ES-I3 (cell line): ENCODE measurements at regions not wholly inside any gene's neighbourhood (a gene's known extent, or its start where the extent isn't known, plus 50 kb on each side); places are given as distances from the start of the nearest gene placed in this dataset.

ENCODE experiments used
- H3K36me3 ChIP-seq: 2 replicates; pipeline ENCODE4 v1.6.1; 2013; ENCODE audit warnings: mild to moderate bottlenecking, low read length, control low read depth, moderate library complexity; ENCODE audit not compliant: insufficient read depth
- H3K4me1 ChIP-seq: 2 replicates; pipeline ENCODE4 v1.6.1; 2013; ENCODE audit warnings: mild to moderate bottlenecking, control low read depth, low read length; ENCODE audit not compliant: insufficient read depth
- H3K9ac ChIP-seq: 2 replicates; pipeline ENCODE4 v1.6.1; 2013; ENCODE audit warnings: low read depth, mild to moderate bottlenecking, low read length, moderate library complexity
- H3K9me3 ChIP-seq: 2 replicates; pipeline ENCODE4 v1.6.1; 2013; ENCODE audit warnings: mild to moderate bottlenecking, low read length, moderate library complexity; ENCODE audit not compliant: control insufficient read depth, insufficient read depth

- no peak overlapping the region for H3K9ac ChIP-seq
- no peaks in the 10 kb centered on the region for H3K36me3 ChIP-seq
- H3K9me3 ChIP-seq: peaks cover 3% of the 10 kb centered on the region; the same call in 1 of the 2 replicates
- peaks cover 8% of the 10 kb centered on the region; the same call in 1 of the 2 replicates for H3K4me1 ChIP-seq
Observed at GRCh38 chr18:24799720-24800119, 339.3 kb downstream of the HRH4 start.

- no peaks in the 10 kb centered on the region for H3K36me3 ChIP-seq
- no peak overlapping the region for H3K9ac ChIP-seq
- H3K9me3 ChIP-seq: peaks cover 3% of the 10 kb centered on the region; the same call in 1 of the 2 replicates
- H3K4me1 ChIP-seq: peaks cover 8% of the 10 kb centered on the region; the same call in 1 of the 2 replicates
Observed at GRCh38 chr18:24801001-24801400, 340.6 kb downstream of the HRH4 start.

- Histone ChIP-seq H3K9me3 (peaks cover 3% of the 10 kb centered on the region; the same call in 1 of the 2 replicates), H3K36me3 (no peaks in the 10 kb centered on the region), H3K4me1 (peaks cover 8% of the 10 kb centered on the region; the same call in 1 of the 2 replicates), H3K9ac (no peak overlapping the region)
Observed at GRCh38 chr18:24802456-24802855, 342.0 kb downstream of the HRH4 start.

GRCh38 chr18:24805156-24805555 is 344.7 kb downstream of the HRH4 start:
- H3K9me3 ChIP-seq: peaks cover 3% of the 10 kb centered on the region; the same call in 1 of the 2 replicates
- no peak overlapping the region for H3K9ac ChIP-seq
- no peaks in the 10 kb centered on the region for H3K36me3 ChIP-seq
- H3K4me1 ChIP-seq: no peaks in the 10 kb centered on the region

DNA sequence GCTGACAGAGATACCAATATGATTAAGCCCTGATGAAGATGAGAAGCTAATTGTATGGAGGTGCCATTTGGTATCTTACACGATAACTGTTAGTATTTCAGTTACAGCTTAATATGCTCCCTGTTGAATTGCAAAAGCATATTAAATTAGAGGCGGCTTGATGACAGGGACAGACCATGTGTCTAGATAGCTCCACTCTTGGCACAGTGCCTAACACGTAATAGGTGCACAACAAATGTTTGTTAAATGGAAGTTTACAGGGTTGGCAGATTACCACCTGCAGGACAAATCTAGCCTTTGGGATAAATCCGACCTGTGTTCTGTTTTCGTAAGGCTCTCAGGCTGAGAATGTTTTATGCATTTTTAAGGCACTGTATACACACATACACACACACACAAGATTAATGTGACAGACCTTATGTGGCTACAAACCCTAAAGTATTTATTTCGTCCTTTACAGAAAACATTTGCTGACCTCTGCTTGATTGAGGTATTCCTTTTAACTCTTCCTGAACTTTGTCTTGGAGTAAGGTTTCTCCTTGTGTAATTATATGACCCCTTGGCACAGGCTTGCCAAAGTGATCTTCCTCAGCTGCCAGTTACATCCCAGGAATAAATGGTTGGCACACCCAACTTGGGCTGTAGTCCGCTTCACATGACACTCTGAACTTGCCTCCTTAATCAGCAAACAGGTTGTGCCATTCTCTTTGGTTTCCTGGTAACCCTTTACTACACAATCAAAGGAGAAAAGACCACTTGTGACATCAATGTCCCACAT is 348.9 kb downstream of the HRH4 start:
- Histone ChIP-seq H3K36me3 (no peaks in the 10 kb centered on the region), H3K4me1 (peaks cover 2% of the 10 kb centered on the region; the same call in 1 of the 2 replicates), H3K9me3 (no peaks in the 10 kb centered on the region), H3K9ac (no peak overlapping the region)

GRCh38 chr18:24810561-24811305 is 350.3 kb downstream of the HRH4 start:
- Histone ChIP-seq H3K4me1 (peaks cover 11% of the 10 kb centered on the region; the same call in 1 of the 2 replicates), H3K36me3 (no peaks in the 10 kb centered on the region), H3K9ac (no peak overlapping the region), H3K9me3 (no peaks in the 10 kb centered on the region)

- Histone ChIP-seq H3K36me3 (no peaks in the 10 kb centered on the region), H3K4me1 (peaks cover 16% of the 10 kb centered on the region), H3K9me3 (no peaks in the 10 kb centered on the region), H3K9ac (no peak overlapping the region)
Observed at GRCh38 chr18:24811950-24812681, 351.7 kb downstream of the HRH4 start.

GRCh38 chr18:24814521-24814920 is 354.1 kb downstream of the HRH4 start:
- Histone ChIP-seq H3K9me3 (no peaks in the 10 kb centered on the region), H3K9ac (no peak overlapping the region), H3K36me3 (no peaks in the 10 kb centered on the region), H3K4me1 (peaks cover 32% of the 10 kb centered on the region)

DNA sequence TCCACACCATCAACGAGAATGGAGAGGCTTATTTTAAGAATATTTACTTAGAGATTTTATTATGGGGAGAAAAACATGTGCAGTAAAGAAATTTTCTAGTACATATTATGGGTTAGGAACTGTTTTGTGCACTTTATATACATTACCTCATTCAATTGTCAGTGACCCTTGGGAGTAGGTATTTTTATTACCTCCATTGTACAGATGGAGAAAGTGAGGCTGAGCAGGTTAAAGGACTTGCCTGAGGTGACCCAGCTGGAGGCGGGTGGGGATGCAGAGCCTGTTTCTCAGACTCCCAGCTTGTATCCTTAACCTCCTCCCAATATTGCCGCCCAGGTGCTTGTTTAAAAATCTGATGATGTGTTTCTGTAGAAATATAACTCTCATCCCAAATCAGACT is 356.7 kb downstream of the HRH4 start:
- Histone ChIP-seq H3K9ac (no peak overlapping the region), H3K9me3 (no peaks in the 10 kb centered on the region), H3K4me1 (peaks cover 32% of the 10 kb centered on the region), H3K36me3 (no peaks in the 10 kb centered on the region)

DNA sequence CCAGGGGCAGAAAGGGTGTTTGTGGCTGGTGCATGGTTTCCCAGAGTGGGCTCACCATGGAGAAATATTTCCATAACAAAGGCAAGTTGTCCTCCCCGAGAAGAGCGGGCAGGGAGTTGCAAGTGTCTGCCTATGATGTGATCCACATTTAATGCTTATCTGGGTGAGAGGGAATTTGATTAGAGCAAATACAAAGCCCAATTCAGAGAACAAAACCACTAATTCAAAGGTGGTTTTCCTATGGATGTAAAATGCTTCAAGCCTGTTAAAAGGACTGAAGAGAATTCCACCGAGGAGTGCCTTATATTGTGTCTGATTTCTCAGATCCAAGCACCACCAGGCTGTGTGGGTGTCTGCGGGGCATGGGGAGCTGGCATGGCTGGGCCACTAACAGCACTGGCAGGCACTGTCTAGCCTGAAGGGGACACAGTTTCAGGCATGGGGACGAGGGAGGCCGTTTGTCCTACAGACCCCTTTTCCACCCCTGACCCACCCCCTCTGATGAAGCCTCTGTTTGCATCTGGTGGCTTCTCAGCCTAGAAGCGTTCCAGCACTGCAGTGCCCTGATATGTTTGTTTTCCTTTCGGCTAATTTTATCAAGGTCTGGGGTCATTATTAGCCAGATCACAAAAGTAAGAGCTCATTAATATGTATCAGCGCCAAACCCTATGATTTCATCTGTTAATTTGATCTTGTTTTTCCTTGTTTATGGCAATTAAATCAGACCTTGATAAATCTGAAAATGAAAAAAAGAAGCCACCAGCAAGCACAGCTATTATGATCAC is 357.3 kb downstream of the HRH4 start:
- H3K4me1 ChIP-seq: peaks cover 32% of the 10 kb centered on the region
- H3K9me3 ChIP-seq: no peaks in the 10 kb centered on the region
- H3K9ac ChIP-seq: no peak overlapping the region
- no peaks in the 10 kb centered on the region for H3K36me3 ChIP-seq

DNA sequence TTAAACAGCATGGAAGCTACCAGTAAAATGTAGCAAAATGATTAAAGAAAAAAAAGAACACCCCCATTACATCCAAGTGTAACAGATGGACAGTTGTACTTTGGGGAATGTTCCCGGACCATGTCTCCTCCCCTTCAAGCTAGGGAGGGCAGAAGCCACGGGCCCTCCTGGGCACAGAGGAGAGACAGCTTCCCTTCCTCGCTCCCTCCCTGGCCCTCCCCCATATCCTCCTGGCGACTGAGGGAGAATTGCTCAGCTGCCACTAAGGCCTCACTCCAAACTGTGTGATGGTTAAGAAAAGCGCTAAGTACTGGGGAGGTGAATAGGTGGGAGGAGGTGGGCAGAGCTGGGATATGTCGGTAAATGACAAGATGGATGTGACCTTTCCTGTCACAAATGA is 358.0 kb downstream of the HRH4 start:
- Histone ChIP-seq H3K4me1 (peaks cover 32% of the 10 kb centered on the region), H3K9me3 (no peaks in the 10 kb centered on the region), H3K9ac (no peak overlapping the region), H3K36me3 (no peaks in the 10 kb centered on the region)

DNA sequence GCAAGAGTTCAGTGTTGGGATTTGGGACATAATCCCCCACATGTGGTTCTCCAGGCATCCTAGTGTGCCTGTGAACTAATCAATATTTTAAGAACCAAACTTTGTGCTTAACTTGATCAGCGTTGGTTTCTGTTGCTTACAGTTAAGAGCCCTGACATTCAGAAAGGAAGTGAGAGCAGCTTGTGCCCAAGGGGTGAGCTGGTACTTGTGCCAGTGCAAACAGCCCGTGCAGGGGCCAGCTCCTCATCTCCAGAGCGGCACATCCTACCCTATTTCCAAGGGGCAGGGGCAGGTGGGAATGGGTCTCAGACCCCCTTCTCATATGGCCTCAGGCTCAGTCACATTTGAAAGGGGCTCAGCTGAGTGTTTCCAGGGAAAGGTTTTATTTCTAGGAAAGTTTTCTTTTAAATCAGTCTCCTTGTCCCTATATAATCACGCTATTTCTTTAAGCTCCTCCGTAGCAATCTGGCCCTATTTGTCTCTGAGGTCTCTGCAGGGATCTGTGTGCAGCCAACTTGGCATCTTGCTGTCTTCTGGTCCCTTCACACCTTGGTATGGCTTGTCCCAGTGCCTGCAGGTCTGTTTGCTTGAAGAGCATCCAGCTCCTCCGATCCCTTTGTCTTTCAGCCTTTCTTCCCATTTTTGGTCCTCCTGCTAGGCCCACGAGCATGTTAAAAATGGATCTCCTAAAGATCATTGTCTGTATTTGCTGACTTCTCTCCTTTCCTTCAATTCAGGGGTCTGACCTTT is 358.9 kb downstream of the HRH4 start:
- Histone ChIP-seq H3K9ac (no peak overlapping the region), H3K4me1 (peaks cover 31% of the 10 kb centered on the region), H3K9me3 (no peaks in the 10 kb centered on the region), H3K36me3 (no peaks in the 10 kb centered on the region)

DNA sequence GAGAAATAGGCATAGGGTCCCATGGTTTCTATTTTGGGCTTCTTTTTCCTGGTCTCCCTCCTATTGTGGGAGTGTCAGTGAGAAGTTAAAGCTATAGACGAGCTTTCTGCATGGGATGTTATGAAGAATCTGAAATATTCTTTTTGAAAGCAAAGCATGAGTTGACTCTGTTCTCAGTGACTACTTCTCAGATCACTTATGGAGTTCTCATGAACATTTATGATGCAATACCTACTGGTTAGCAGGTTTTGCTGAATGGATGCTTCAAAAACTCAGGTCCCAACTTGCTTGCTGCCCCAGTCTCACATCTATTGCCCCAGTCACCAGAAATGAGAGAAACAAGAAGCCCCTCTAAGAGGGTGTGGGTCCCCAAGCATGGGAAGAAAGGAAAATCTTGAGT is 365.0 kb downstream of the HRH4 start:
- peaks cover 12% of the 10 kb centered on the region; the same call in 1 of the 2 replicates for H3K4me1 ChIP-seq
- H3K9me3 ChIP-seq: no peaks in the 10 kb centered on the region
- H3K9ac ChIP-seq: no peak overlapping the region
- H3K36me3 ChIP-seq: no peaks in the 10 kb centered on the region
